Muscle of arm (tissue), 1 donor: ENCODE measurements at regions not wholly inside any gene's neighbourhood (a gene's known extent, or its start where the extent isn't known, plus 50 kb on each side); places are given as distances from the start of the nearest gene placed in this dataset.
"Not testable (repeated sequence)": the region's sequence is repeated elsewhere in the genome, so short reads cannot be mapped to it uniquely, and the experiment has no call there.

Source experiments
- DNase-seq: peaks from one replicate; pipeline ENCODE4 v3.0.0-alpha.2; 2013

- DNase-seq, result no peak
Measured at GRCh38 chr7:55261386-55261770, 103.8 kb upstream of the LANCL2 start.

GRCh38 chr7:55265328-55265727 is 99.8 kb upstream of the LANCL2 start:
- DNase-seq, result not testable (repeated sequence)

- no peak for DNase-seq
Measured at GRCh38 chr7:55265836-55266642, 99.1 kb upstream of the LANCL2 start.

GRCh38 chr7:55271069-55271626 is 94.0 kb upstream of the LANCL2 start:
- no peak for DNase-seq

- DNase-seq, result no peak
Measured at GRCh38 chr7:55271661-55272060, 93.5 kb upstream of the LANCL2 start.

- DNase-seq, result no peak
Measured at GRCh38 chr7:55272328-55272727, 92.8 kb upstream of the LANCL2 start.

- DNase-seq, result no peak
Measured at GRCh38 chr7:55273186-55273980, 91.8 kb upstream of the LANCL2 start.

GRCh38 chr7:55274156-55274555 is 91.0 kb upstream of the LANCL2 start:
- no peak for DNase-seq

- no peak for DNase-seq
Measured at GRCh38 chr7:55275291-55276200, 89.6 kb upstream of the LANCL2 start.

GRCh38 chr7:55276572-55277295 is 88.4 kb upstream of the LANCL2 start:
- DNase-seq, result no peak

GRCh38 chr7:55277916-55278315 is 87.2 kb upstream of the LANCL2 start:
- DNase-seq, result no peak

GRCh38 chr7:55278321-55278720 is 86.8 kb upstream of the LANCL2 start:
- DNase-seq, result no peak

- DNase-seq, result no peak
Measured at GRCh38 chr7:55279080-55279845, 85.9 kb upstream of the LANCL2 start.

GRCh38 chr7:55280031-55280454 is 85.1 kb upstream of the LANCL2 start:
- DNase-seq, result peak; percentile 77

GRCh38 chr7:55285665-55286064 is 79.5 kb upstream of the LANCL2 start:
- no peak for DNase-seq

GRCh38 chr7:55286666-55287065 is 78.5 kb upstream of the LANCL2 start:
- DNase-seq, result no peak

- DNase-seq, result no peak
Measured at GRCh38 chr7:55288070-55288824, 76.9 kb upstream of the LANCL2 start.

GRCh38 chr7:55296070-55296469 is 69.1 kb upstream of the LANCL2 start:
- no peak for DNase-seq

GRCh38 chr7:55299273-55299967 is 65.7 kb upstream of the LANCL2 start:
- DNase-seq, result no peak
